ENCODE measurements at regions not wholly inside any gene's neighbourhood (a gene's known extent, or its start where the extent isn't known, plus 50 kb on each side); places are given as distances from the start of the nearest gene placed in this dataset.

DNA sequence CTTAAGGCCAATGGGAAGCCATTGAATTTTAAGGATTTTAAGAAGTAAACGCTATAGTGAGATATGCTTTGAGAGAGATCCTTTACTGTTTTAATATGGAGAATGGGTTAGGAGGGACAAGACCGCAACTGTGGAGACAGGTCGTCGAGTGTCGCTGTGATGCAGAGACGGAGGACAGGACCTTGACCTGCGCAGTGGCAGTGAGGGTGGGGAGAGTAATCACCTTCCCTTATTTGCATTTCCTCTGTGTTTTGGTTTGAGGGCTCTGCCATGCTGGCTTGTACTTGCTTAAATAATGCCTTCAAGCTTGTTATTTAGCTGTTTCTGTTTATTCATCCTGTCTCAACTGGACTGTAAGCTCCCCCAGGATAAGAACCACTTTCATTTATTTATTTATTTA is 345.0 kb downstream of the FBXW7 start:
- no peak for TF ChIP-seq POLR2A (IDR thresholded peaks at IDR 0.05; ENCODE audit: extremely low read depth, insufficient read length)
- TF ChIP-seq, protein P1, sequence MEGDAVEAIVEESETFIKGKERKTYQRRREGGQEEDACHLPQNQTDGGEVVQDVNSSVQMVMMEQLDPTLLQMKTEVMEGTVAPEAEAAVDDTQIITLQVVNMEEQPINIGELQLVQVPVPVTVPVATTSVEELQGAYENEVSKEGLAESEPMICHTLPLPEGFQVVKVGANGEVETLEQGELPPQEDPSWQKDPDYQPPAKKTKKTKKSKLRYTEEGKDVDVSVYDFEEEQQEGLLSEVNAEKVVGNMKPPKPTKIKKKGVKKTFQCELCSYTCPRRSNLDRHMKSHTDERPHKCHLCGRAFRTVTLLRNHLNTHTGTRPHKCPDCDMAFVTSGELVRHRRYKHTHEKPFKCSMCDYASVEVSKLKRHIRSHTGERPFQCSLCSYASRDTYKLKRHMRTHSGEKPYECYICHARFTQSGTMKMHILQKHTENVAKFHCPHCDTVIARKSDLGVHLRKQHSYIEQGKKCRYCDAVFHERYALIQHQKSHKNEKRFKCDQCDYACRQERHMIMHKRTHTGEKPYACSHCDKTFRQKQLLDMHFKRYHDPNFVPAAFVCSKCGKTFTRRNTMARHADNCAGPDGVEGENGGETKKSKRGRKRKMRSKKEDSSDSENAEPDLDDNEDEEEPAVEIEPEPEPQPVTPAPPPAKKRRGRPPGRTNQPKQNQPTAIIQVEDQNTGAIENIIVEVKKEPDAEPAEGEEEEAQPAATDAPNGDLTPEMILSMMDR (IDR thresholded peaks at IDR 0.05; ENCODE audit: low read depth, low read length): no peak
- TF ChIP-seq, protein P2, sequence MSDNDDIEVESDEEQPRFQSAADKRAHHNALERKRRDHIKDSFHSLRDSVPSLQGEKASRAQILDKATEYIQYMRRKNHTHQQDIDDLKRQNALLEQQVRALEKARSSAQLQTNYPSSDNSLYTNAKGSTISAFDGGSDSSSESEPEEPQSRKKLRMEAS (IDR thresholded peaks at IDR 0.05; ENCODE audit: low read depth, low read length): no peak

Measured in NB4 (cell line).